ENCODE measurements at regions not wholly inside any gene's neighbourhood (a gene's known extent, or its start where the extent isn't known, plus 50 kb on each side); places are given as distances from the start of the nearest gene placed in this dataset.

- TF ChIP-seq CHD7 (IDR thresholded peaks at IDR 0.05; ENCODE audit: insufficient replicate concordance, low read length) (no peak), RXRA (IDR thresholded peaks at IDR 0.05; ENCODE audit: insufficient read depth, low read depth, low read length) (no peak), SIRT6 (IDR thresholded peaks at IDR 0.05; ENCODE audit: low read length) (no peak), EGR1 (IDR thresholded peaks at IDR 0.05; ENCODE audit: borderline replicate concordance, low read depth, low read length) (no peak), BCL11A (IDR thresholded peaks at IDR 0.05; ENCODE audit: low read depth in 2 of 2, low read length in 2 of 2) (no peak), ASH2L (IDR thresholded peaks at IDR 0.05; ENCODE audit: low read length) (no peak), POLR2A (IDR thresholded peaks at IDR 0.05; ENCODE audit: control extremely low read depth in 1 of 2, low read depth in 2 of 2, low read length in 2 of 2) (no peak), EZH2 (IDR thresholded peaks at IDR 0.05; ENCODE audit: low read depth, low read length, severe bottlenecking) (no peak), MAFK (IDR thresholded peaks at IDR 0.05; ENCODE audit: low read depth, low read length) (no peak), CHD1 (IDR thresholded peaks at IDR 0.05; ENCODE audit: low read depth, low read length) (no peak), TEAD4 (IDR thresholded peaks at IDR 0.05; ENCODE audit: low read depth, low read length) (no peak), CBX5 (IDR thresholded peaks at IDR 0.05; ENCODE audit: low read depth, low read length) (no peak), CREB1 (IDR thresholded peaks at IDR 0.05) (no peak)
These were observed 475.2 kb downstream of the EPHA7 start (continued) for GRCh38 chr6:92944132-92944531.

All from H1 (cell line).